HK-2 (cell line): ENCODE measurements at regions not wholly inside any gene's neighbourhood (a gene's known extent, or its start where the extent isn't known, plus 50 kb on each side); places are given as distances from the start of the nearest gene placed in this dataset.

Source experiments
- DNase-seq: peaks from one replicate; pipeline ENCODE4 v3.0.0-alpha.2; 2018; ENCODE audit not compliant: unreplicated experiment

DNA sequence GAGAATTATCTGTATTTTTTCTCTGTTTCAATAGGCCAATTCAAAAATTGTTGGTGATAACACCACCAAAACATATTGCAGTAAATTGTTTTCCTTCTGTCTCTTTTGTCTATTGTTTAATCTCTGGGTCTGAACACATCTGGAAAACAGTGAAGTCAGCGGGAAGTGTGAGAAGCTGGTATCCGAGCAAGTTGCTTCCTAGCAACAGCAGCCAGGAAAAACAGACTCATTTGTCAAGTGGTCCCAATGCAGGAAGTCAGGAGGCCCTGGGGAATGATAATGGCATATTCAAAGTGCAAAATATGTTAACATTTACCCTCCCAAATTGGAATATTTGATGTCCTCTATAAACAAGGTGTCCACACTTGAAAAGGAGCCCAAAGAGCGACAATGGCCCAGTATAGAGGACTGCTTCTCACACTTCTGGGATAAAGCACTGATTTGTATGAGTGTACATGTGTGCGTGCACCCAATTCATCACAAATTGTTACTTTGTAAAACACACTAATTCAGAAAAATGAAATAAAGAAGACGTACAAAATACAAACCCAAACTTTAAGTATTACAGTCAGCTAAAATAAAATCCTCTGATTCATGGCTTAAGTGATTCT, 515.0 kb downstream of the TBC1D4 start:
- DNase-seq = no peak

DNA sequence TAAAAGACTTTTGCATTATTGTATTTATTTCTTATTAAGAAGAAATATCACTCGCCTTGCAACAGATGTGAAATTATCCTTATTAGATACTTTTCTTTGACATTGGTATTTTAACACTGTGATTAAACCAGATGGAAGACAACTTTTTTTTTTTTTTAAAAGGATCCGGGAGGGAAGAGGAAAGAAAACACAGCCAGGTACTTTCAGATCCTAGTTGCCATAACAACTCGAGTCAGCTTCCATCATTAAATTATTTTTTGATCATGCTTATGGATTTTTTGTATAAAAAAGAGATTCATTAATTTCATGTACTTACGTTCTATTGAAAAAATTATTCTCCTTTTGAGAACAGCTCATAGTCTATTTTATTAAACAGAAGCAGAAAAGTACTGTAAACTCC, 515.7 kb downstream of the TBC1D4 start:
- no peak for DNase-seq

DNA sequence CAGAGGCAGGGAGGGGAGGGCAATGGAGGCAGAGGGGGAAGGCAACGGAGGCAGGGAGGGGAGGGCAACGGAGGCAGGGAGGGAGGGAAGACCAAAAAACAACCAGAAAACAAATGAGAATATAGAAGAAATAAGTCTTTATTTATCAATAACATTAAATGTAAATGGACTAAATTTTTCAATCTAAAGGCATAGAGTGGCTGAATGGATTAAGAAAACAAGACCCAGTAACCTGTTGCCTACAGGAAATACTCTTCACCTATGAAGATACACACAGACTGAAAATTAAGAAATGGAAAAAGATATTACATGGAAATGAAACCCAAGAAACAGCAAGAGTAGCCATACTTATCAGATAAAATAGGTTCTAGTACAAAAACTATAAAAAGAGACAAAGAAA, 536.3 kb downstream of the TBC1D4 start:
- no peak for DNase-seq

DNA sequence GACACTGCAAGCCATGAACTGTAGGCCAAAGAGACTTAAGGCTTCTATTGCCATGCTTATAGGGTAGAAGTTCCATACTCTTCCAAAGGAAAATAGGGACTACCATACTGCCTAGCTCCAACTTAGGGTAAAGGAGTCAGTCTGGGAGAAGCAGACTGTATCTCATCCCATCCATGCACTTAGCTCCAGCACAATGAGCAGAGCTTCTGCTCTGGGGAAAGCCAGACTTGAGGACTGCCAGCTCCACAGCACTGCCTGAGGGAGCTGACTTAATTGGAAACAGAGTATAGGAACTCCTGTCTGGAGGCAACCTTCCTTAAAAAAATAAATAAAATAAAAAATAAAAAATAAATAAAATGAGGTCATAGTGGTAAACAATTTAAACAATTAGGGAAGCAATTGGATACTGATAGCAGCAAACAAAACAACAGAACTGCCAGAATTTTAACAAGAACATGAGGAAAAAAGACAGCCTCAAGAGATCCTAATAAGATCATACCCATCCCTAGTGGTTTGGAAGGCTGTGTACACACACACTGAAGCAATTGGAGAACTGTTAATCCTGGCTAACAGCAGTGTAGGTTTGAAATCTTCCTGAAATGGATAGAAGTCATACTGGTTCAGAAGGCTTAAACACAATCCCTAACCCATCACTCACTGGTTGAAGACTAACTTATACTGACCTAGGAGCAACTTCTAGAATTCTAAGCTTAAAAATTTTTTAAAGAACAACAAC, 550.1 kb downstream of the TBC1D4 start:
- no peak for DNase-seq

DNA sequence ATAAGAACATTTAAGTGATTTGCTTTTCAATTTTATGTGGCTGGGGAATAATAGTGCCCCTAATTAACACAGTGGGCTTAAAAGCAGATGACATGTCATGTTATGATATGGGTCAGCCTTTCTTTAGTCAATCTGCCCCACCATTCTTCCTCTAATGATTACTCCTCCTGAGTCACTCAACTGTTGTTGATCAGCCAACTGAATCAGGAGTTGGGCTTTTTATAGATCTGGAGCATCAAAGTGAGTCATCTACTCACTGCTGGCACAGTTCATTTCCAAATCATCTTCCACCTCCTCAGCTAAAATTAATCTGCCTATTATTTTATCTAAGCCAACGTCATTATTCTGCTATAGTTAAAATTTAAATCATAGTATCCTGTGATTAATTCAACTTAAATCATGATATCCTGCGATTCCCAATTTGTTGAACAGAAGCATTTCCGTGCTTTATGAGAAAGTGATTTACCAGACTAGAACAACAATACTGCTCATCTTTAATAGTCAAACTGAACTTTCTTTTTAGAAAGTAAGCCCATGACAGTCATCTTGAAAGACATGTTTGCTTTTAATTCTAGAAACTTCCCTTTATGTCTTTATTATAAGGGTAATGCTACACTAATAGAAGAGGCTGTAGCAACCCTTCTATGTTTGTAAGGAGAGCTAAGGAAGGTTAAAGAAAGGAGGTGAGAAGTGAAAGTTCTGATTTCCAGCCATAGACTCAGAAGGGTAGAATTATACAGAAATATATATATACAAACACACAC, 551.4 kb downstream of the TBC1D4 start:
- no peak for DNase-seq

DNA sequence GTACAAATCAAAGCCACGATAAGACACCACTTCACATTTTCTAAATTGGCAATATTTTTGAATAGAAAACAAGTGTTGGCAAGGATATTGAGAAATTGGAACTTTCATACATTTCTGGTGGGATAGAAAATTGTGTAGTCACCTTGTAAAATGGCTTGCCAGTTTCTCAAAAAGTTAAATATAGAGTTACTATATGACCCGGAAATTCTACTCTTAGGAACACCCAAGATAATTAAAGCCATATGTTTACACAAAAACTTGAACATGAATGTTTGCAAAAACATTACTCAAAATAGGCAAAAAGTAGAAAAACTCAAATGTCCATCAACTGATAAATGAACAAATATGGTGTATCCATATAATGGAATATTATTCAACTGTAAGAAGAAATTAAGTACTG, 552.5 kb downstream of the TBC1D4 start:
- DNase-seq = no peak

DNA sequence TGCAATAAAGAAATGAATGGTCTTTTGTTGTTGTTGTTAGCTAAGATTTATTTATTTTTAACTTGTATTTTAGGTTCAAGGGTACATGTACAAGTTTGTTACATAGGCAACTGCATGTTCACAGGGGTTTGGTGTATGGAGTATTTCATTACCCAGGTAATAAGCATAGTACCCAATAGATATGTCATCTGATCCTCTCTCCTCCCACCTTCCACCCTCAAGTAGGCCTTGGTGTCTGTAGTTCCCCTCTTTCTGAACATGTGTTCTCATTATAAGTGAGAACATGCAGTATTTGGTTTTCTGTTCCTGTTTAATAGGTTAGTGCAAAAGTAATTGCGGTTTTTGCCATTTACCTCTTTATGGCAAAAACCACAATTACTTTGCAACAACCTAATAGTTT, 554.1 kb downstream of the TBC1D4 start:
- DNase-seq = no peak

DNA sequence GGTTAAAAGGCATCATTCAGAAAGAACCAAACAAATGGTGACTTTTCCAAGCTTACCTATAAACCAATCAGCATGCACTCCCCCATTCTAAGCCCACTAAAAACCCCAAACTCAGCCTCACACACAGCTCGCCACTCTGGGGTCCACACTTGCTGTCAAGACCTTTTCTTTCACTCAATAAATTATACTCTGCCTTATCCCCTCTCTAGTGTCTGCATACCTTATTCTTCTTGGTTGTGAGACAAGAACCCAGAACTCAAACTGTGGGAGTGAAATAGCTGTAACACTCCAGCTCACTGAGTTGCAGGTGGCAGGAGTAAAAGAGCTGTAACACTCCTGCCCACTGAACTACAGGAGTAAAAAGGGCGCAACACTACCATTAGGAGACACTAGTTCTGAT, 559.0 kb downstream of the TBC1D4 start:
- no peak for DNase-seq

DNA sequence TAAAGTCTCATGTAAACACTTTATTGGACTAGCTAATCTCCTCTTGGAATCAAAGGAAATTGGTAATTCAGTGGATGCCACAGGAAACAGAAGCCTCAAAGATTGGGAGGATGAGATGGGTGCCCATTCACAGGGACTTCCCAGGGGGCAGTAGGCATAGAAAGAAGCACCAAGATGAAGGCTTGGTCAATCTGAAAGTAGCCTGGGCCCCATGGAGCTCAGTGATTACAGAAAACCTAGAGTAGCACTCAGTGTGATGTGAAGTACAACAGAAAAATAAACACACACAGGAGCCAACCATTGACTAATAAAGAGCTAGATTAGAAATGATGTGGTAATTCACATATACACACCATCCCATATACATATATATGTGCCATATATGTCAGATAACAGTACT, 560.6 kb downstream of the TBC1D4 start:
- no peak for DNase-seq

DNA sequence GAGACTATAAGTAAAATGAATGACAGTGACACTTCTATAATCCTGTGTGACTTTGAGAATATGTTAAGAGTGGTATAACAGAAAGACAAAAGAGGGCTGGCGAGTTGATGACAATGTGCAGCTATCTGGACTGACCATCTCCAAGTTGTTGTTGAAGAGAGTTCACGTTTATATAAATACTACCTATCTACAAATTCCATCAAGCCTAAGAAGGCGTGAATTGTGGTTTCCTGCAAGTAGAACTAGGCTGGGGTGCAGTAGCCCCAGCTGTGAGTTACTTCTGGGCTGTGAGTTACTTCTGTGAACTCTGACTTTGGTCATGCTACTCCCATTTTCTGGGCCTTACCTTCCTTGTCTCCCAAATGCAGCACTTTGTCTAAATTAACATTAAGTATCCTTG, 561.0 kb downstream of the TBC1D4 start:
- no peak for DNase-seq

DNA sequence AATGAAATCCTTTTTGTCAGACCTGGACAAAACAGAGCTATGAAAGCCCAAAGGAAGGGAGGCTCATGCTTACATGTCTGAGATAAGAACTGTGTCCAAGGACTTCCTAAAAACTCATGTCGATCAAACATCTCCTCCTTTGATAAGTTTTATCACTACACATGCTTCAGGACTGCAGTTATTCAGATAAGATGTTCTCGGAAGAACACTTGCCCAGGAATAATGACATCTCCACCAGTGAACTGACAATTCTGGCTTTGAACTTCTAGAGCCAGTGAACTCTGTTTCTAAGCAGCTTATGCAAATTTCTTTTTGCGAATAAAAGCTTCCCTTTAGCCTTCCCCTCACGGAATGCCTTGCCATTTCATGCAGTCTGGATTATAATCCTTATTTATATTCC, 561.6 kb downstream of the TBC1D4 start:
- no peak for DNase-seq

DNA sequence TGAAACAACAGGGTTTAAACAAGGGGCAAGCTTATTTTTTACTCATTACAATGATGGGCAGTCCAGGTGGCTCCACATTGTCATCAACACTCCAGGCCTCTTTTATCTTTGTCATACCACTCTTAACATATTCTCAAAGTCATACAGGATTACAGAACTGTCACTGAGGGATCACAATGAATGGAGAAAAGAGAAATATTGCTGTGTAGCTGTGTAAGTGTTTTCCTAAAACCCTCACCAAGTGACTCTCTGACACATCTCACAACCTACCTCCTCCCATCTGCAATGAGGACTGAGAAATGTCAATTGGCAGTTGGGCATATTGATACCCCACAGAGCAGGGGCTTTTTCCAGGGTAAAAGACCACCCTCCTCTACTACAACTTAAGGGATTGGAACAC, 562.1 kb downstream of the TBC1D4 start:
- no peak for DNase-seq

DNA sequence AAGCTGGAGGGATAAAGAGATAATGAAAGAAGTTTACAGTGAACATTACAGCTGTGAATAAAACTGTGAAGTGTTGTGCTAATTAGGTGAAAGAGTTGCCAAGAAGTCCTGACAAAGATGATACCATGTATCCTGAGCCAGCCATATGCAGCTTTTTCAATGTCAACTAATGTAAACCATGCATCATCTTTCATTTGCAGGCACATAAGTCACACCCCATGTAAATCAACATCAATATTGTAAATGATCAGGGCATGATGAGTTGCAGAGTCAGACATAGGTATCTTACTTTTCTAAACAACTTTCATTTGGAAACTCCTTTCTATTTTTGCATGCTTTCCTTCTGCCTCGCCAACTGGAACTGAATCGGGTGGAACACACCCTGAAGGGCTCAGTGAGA, 569.1 kb downstream of the TBC1D4 start:
- DNase-seq = no peak

DNA sequence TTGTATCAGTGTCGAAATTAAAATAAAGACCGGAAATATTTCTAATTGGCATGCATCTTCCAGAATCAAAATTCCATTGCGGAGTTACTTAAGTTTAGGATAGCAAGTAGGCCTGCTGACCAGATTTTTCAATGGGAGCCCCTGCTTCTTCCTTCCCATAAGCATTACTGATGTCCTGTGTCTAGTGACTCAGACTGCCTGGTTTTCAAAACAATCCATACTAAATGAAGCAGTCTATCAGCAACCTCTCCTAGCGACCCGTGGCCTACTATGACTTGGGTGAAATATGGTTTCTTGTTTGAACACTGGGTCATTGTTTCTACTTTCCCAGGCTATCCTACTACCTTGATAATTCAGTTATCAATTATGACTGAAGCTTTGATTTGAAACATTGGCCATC, 571.6 kb downstream of the TBC1D4 start:
- no peak for DNase-seq

DNA sequence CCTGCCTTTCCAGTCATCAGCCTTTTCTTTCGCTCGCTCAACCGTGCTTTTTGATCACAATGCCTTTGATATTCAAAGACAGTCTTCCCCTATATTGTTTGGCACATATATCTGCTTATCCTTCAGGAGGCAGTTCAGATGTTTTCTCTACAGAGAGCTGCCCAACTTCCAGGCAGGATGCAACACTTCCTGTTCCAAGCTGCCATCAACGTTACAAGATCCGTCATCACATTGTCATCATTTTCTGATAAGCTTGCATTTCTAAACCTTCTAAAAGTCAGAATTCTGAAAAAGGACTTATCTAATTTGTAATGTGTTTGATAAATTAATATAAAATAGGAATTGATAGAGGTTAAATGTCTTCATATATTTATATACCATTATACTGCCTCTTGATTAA, 574.2 kb downstream of the TBC1D4 start:
- DNase-seq = no peak

DNA sequence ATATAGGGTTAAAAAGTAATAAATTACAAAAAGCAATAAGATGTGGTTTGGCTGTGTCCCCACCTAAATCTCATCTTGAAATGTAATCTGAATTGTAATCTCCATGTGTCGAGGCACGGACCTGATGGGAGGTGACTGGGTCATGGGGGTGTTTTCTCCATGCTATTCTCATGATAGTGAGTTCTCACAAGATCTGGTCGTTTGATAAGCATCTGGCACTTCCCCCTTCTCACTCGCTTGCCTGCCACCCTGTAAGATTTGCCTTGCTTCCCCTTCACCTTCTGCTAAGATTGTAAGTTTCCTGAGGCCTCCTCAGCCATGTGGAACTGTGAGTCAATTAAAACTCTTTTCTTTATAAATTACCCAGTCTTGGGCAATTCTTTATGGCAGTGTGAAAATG, 577.4 kb downstream of the TBC1D4 start:
- no peak for DNase-seq

DNA sequence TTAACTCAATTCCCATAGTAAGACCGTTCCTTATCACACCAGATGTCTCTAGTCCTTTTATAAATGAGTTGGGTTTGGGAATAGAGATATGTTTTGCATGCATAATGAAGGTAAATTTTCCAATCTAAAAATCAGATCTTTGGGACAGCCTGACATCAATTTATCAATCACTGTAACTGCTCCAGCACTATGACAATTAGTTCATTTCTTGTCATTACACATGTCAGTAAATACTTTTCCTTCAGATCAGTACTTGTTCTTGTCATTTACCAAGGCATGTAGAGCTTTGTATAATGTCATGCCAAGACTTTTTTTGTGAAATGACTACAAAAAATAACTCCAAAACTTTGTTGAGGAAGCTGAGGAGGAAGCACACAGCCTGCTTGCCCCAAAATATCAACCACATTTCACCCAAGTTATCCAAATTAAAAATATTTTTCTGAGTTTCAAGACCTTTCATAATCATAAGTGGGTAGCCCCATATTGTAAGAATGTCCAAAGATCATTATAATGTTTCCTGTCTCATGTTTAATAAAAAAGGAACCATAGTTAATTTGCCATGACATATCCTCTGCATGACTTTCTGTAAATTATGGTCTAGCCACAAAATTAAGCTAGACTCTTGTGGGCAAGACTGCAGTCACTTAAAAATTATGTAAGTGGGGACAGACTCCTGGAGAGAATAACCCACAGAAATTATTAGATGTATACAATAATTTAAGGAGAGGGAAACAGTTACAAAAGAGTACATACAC, 586.8 kb downstream of the TBC1D4 start:
- DNase-seq = no peak

DNA sequence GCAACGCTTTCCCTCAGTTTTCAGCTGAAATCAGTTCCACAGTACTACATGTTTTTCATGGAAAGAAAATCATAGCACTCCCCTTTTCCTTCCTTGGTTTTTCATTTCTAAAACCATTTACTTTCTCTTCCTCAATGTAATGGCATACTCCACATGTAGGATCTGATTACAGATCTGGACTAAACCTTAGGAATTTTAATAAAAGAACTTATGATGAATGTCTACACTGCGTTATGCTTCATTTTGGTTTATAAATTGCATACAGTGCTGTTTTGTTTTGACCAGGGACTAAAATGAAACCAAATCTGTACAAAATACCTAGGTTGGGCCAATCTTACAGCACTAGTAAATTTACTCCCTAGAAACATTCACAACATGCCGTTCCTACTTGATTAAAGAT, 589.9 kb downstream of the TBC1D4 start:
- no peak for DNase-seq

DNA sequence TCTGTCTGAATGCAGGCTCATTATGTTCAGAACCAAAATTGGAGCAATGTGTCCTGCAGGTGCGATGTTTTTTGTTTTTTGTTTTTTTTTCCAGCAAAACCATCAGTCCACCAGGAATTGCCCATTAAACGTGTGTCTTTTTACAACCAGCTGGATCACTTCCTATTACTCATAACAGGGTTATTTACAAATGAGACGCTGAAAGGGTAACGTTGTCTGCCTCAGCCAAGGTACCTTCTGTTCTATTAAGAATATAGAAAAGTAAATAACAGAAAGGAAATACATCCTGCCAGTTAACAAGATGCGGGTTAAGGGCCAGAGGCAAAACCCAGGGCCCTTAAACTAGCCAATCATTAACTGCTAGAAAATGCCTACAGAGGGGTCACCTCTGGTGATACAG, 590.4 kb downstream of the TBC1D4 start:
- DNase-seq = peak; percentile 1

DNA sequence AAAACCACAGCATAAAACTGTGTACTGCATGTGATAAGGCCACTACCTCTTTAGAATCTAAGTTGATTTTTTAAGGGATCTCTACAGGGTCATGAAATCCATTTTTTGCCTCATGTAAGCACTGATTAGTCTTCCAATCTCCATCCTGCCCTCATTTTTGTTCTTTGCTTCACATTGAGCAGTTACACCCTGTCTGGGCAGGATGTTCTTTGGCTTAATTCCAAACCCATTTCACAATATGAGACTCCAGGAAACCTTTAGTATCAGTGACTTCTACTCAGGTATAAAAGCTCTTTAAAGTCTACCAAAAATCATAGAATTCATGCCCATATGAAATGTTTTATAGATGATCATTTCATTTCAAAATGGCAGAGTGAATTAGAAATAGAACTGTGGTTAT, 592.6 kb downstream of the TBC1D4 start:
- DNase-seq = no peak

DNA sequence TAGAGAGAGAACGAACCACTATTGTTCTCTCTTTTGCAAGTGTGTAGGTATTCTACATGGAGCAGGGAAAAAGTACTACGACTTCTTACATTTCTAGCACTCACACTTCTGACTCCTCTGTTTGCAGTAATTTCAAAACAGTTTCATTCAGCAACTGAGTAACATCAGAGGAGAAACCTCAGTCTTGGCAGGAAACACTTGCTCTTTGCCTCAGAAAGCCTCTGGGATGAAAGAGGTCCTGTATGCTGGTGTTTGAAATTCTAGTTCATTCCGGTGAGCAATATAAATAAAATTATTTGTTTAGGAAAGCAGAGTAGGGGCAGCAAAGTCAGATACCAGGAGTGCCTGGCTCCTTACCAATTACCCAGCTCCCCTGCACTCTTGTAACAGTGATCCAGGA, 595.5 kb downstream of the TBC1D4 start:
- DNase-seq = no peak

DNA sequence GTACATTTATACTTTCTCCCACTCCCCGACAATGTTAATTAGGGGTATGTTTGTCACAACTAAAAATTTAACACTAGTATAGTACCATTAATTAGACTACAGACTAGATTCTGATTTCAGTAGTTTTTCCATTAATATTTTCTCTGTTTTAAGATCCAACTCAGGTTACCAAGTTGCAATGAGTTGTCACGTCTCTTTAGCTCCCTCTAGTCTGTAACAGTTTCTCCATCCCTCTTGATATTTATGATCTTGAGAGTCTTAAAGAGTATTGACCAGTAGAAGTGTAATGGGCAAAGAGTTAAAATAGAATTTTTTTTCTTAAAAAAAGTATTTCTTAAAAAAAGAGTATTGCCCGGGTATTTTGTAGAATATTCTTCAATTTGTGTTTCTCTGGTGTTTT, 598.1 kb downstream of the TBC1D4 start:
- DNase-seq = no peak
